Upper lobe of left lung (tissue), 6 donors: ENCODE measurements at regions not wholly inside any gene's neighbourhood (a gene's known extent, or its start where the extent isn't known, plus 50 kb on each side); places are given as distances from the start of the nearest gene placed in this dataset.

Source experiments
- ATAC-seq, 2 donors: fragments of 200-7000 bp; cut with Tn5 transposase; one replicate each; pipeline ENCODE4 v1.9.1; 2022; ENCODE audit warnings: mild to moderate bottlenecking in 2 of 2, moderate library complexity in 2 of 2; ENCODE audit not compliant: low FRiP score in 2 of 2
- DNase-seq, 2 donors: peaks; one replicate each; pipeline ENCODE4 v3.0.0-alpha.2; 2019 to 2020
- H3K27ac ChIP-seq, 4 donors: fragments of 200-600 bp; sonication (generic); one replicate each; pipeline ENCODE4 v1.5.1; 2016 to 2019
- H3K27me3 ChIP-seq, 4 donors: fragments of 200-600 bp; sonication (generic); one replicate each; pipeline ENCODE4 v1.5.1; 2017 to 2019
- H3K36me3 ChIP-seq, 4 donors: fragments of 200-600 bp; sonication (generic); one replicate each; pipeline ENCODE4 v1.5.1; 2016 to 2019
- H3K4me1 ChIP-seq, 4 donors: fragments of 200-600 bp; sonication (generic); one replicate each; pipeline ENCODE4 v1.5.1; 2018 to 2019
- H3K4me3 ChIP-seq, 4 donors: fragments of 200-600 bp; sonication (generic); one replicate each; pipeline ENCODE4 v1.5.1; 2017 to 2019; ENCODE audit warnings: mild to moderate bottlenecking in 2 of 4, moderate library complexity in 1 of 4
- H3K9me3 ChIP-seq, 4 donors: fragments of 200-600 bp; sonication (generic); one replicate each; pipeline ENCODE4 v1.5.1; 2018 to 2019
- EP300 ChIP-seq, 4 donors: sonication (generic); formaldehyde crosslinking; IDR thresholded peaks; one replicate each; pipeline ENCODE4 v1.5.1; 2017; ENCODE audit warnings: antibody characterized with exemption in 4 of 4, control low read depth in 2 of 4
- POLR2A ChIP-seq, 4 donors: fragments of 450-650 bp; IDR thresholded peaks; one replicate each; pipeline ENCODE4 v1.5.1; 2016 to 2017; ENCODE audit warnings: antibody characterized with exemption in 4 of 4, mild to moderate bottlenecking in 2 of 4
- POLR2AphosphoS5 ChIP-seq, 2 donors: sonication (generic); formaldehyde crosslinking; IDR thresholded peaks; one replicate each; pipeline ENCODE4 v1.5.1; 2017; ENCODE audit warnings: antibody characterized with exemption in 2 of 2
- WGBS, 2 donors: methylation state at CpG; one replicate each; pipeline ENCODE4 v1.1.5; 2017 to 2018; 5-methylcytosine and 5-hydroxymethylcytosine counted together
- TF ChIP-seq, protein P1 (sequence below), 6 experiments: fragments of 450-650 bp in 4 of 6; fragments of 200-600 bp in 2 of 6; sonication (generic) in 2 of 6; IDR thresholded peaks; one replicate each; pipeline ENCODE4 v1.5.1; 2016 to 2019; ENCODE audit warnings: antibody characterized with exemption in 6 of 6
- donor health status: DM: no; HTN: no; CAD: no; lungs with moderate emphysema.
- donor health status: DM: no; HTN: yes; CAD: no; lungs with severe emphysema.

DNA sequence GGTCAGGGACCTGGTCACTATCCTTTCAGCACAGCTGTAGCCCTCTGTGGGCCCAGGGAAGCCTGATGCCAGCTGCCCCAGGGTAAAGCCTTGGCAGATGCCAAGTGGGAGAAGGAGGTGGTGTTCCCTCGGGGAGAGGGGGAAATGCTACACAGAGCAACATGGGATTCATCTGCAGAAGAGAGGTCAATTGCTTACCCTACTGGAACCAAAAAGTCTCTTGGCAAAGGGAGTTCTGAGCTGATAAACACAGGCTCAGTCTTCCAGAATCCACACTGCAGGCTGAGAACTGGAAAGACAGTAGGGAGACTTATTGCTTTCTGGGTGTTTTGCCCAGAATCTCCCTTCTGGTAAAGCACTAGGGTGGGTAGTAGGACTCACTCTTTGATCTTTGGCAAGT lies 100.1 kb upstream of the NEO1 start:
- Histone ChIP-seq H3K27me3 (no peaks in the 10 kb centered on the region), H3K4me1 (no peaks in the 10 kb centered on the region), H3K27ac (no peak overlapping the region), H3K36me3 (no peaks in the 10 kb centered on the region), H3K9me3 (peaks cover 0 to 11% (median 3%) of the 10 kb centered on the region in 4 donors), H3K4me3 (no peak overlapping the region)
- no peak for TF ChIP-seq POLR2AphosphoS5 (IDR thresholded peaks at IDR 0.05)
- TF ChIP-seq, protein P1, sequence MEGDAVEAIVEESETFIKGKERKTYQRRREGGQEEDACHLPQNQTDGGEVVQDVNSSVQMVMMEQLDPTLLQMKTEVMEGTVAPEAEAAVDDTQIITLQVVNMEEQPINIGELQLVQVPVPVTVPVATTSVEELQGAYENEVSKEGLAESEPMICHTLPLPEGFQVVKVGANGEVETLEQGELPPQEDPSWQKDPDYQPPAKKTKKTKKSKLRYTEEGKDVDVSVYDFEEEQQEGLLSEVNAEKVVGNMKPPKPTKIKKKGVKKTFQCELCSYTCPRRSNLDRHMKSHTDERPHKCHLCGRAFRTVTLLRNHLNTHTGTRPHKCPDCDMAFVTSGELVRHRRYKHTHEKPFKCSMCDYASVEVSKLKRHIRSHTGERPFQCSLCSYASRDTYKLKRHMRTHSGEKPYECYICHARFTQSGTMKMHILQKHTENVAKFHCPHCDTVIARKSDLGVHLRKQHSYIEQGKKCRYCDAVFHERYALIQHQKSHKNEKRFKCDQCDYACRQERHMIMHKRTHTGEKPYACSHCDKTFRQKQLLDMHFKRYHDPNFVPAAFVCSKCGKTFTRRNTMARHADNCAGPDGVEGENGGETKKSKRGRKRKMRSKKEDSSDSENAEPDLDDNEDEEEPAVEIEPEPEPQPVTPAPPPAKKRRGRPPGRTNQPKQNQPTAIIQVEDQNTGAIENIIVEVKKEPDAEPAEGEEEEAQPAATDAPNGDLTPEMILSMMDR (IDR thresholded peaks at IDR 0.05), result no peak
- TF ChIP-seq POLR2A (IDR thresholded peaks at IDR 0.05), result no peak
- no peak for TF ChIP-seq EP300 (IDR thresholded peaks at IDR 0.05)
- 62 to 78% methylated on average over 1 of the region's 1 CpG for WGBS, 2 donors
- ATAC-seq, result no peak
- no peak for DNase-seq

DNA sequence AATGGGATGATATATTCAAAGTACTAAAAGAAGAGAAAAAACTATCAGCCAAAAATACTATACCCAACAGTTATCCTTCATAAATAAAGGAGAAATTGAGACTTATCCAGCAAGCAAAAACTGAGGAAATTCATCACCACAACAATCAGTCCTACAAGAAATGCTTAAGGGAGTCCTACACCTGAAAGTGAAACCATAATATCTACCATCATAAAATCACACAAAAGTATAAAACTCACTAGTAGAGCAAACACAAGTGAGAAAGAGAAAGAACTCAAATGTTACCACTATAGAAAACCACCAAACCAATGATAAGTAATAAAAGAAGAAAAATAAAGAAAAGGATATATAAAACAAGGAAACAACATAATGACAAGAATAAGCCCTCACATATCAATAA lies 103.6 kb upstream of the NEO1 start:
- no peak for DNase-seq

GRCh38 chr15:72947709-72948108 lies 104.6 kb upstream of the NEO1 start:
- no peak for DNase-seq
- no peak overlapping the region for H3K27ac ChIP-seq
- H3K4me1 ChIP-seq, result no peaks in the 10 kb centered on the region
- peaks cover 0 to 12% (median 4%) of the 10 kb centered on the region in 4 donors for H3K9me3 ChIP-seq
- no peak for ATAC-seq
- H3K4me3 ChIP-seq, result no peak overlapping the region
- 88 to 93% methylated on average over 2 of the region's 2 CpGs for WGBS, 2 donors
- H3K27me3 ChIP-seq, result no peaks in the 10 kb centered on the region
- H3K36me3 ChIP-seq, result no peaks in the 10 kb centered on the region
- TF ChIP-seq POLR2A (IDR thresholded peaks at IDR 0.05) (no peak), EP300 (IDR thresholded peaks at IDR 0.05) (no peak), POLR2AphosphoS5 (IDR thresholded peaks at IDR 0.05) (no peak)
- TF ChIP-seq, protein P1 (IDR thresholded peaks at IDR 0.05), result no peak

More for the DNA sequence above, 103.6 kb upstream of the NEO1 start:
- H3K27ac ChIP-seq, result no peak overlapping the region
- H3K4me1 ChIP-seq, result no peaks in the 10 kb centered on the region
- H3K9me3 ChIP-seq, result peaks cover 0 to 12% (median 4%) of the 10 kb centered on the region in 4 donors
- TF ChIP-seq, protein P1 (IDR thresholded peaks at IDR 0.05), result no peak
- no peak for TF ChIP-seq POLR2A (IDR thresholded peaks at IDR 0.05)
- no peak for TF ChIP-seq POLR2AphosphoS5 (IDR thresholded peaks at IDR 0.05)
- TF ChIP-seq EP300 (IDR thresholded peaks at IDR 0.05), result no peak
- H3K4me3 ChIP-seq, result no peak overlapping the region
- no peaks in the 10 kb centered on the region for H3K27me3 ChIP-seq
- H3K36me3 ChIP-seq, result no peaks in the 10 kb centered on the region
- ATAC-seq, result no peak

- DNase-seq, result no peak
- WGBS, 2 donors, result 90 to 94% methylated on average over 2 of the region's 2 CpGs
- ATAC-seq, result no peak
- no peak overlapping the region for H3K27ac ChIP-seq
- H3K27me3 ChIP-seq, result no peaks in the 10 kb centered on the region
- H3K9me3 ChIP-seq, result peaks cover 0 to 12% (median 4%) of the 10 kb centered on the region in 4 donors
- H3K4me1 ChIP-seq, result no peaks in the 10 kb centered on the region
- TF ChIP-seq EP300 (IDR thresholded peaks at IDR 0.05) (no peak), POLR2A (IDR thresholded peaks at IDR 0.05) (no peak), POLR2AphosphoS5 (IDR thresholded peaks at IDR 0.05) (no peak)
- TF ChIP-seq, protein P1 (IDR thresholded peaks at IDR 0.05), result no peak
- H3K36me3 ChIP-seq, result no peaks in the 10 kb centered on the region
- H3K4me3 ChIP-seq, result no peak overlapping the region
Observed at GRCh38 chr15:72944565-72944964, 107.7 kb upstream of the NEO1 start.

GRCh38 chr15:72940229-72940622 lies 112.0 kb upstream of the NEO1 start:
- Histone ChIP-seq H3K27me3 (no peaks in the 10 kb centered on the region), H3K36me3 (no peaks in the 10 kb centered on the region), H3K9me3 (no peaks in the 10 kb centered on the region), H3K27ac (no peak overlapping the region), H3K4me1 (no peaks in the 10 kb centered on the region), H3K4me3 (no peak overlapping the region)
- ATAC-seq, result no peak
- TF ChIP-seq EP300 (IDR thresholded peaks at IDR 0.05), result no peak
- TF ChIP-seq POLR2AphosphoS5 (IDR thresholded peaks at IDR 0.05), result no peak
- TF ChIP-seq POLR2A (IDR thresholded peaks at IDR 0.05), result no peak
- TF ChIP-seq, protein P1 (IDR thresholded peaks at IDR 0.05), result no peak
- no peak for DNase-seq
- 87 to 97% methylated on average over 2 of the region's 2 CpGs for WGBS, 2 donors
